CMK (cell line): ENCODE measurements at regions not wholly inside any gene's neighbourhood (a gene's known extent, or its start where the extent isn't known, plus 50 kb on each side); places are given as distances from the start of the nearest gene placed in this dataset.

Experiments
- DNase-seq: peaks from one replicate; pipeline ENCODE4 v3.0.0-alpha.2; 2010; ENCODE audit warnings: low read depth

DNA sequence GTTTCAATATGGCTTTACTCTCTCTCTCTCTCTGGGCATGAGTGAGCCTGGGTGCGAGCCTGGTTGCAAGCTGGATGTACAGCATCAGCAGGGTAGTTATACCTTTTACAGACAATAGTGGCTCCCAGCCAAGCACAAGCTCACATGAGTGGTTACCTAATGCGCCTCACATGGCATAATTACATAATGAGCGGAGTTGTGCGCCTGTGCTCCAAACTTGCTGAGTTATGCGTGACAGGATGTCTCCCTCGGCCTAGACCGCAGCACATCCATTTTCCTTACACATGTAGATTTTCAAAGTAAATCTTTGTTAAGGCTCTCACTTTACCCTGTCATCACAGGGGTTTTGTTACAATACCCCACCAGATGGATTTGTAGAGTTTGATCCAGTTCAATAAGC is 233.5 kb upstream of the WWC1 start:
- DNase-seq, result no peak

DNA sequence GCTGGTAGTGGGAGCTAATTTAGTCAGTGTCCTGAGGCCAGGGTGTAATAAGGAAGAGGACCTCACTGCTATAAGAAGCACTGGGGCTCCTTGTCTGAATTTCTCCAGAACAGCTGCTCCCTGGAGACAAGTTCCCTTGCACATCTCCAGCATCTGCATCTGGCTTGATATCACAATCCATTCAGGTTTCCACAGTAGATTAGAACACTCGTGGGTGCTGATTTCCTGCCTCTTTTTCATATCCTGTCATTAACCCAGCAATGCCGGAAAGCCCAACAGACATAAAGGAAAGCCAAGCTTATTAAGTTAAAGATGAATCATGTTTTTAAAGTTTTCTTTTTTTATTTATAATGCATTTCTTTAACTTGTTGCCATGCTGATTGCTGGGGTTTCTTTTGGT is 232.3 kb upstream of the WWC1 start:
- no peak for DNase-seq

- no peak for DNase-seq
Observed at GRCh38 chr5:168062239-168062638, 229.2 kb upstream of the WWC1 start.

DNA sequence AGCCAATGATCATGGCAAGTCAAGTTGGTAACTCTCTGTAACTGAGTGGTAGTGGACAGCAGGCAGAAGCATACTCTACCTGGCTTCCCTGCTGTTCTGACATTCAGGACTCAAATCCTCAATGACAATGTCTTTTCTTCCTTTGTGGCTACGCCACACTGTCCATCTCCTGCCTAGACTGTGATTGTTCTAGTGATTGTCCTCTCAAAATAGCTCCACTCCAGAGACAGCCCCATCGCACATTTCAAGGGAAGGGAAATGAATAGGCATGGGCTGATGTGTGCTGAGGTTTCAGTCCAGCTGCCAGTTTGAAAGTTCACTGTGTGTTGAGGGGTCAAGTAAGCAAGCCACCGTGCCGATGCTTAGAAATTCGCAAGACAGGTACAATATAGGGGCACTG is 227.0 kb upstream of the WWC1 start:
- no peak for DNase-seq

GRCh38 chr5:168064933-168065622 is 226.4 kb upstream of the WWC1 start:
- DNase-seq, result no peak

- no peak for DNase-seq
Observed at GRCh38 chr5:168066536-168067208, 224.8 kb upstream of the WWC1 start.

DNA sequence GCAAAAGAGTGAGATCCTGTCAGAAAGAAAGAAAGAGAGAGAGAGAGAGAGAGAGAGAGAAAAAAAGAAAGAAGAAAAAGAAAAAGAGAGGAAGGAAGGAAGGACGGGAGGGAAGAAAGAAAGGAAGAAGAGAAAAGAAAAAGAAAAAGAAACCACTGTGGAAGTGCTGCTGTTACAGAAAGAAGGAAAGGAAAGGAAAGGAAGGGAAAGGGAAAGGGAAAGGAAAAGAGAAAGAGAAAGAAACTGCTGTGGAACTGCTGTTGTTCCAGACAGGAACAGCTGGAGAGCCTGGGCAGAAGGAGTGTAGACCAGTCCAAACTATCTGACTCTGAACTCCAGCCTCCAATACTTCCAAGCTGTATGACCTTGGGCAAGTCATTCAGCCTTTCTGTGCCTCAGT is 220.7 kb upstream of the WWC1 start:
- DNase-seq, result no peak

DNA sequence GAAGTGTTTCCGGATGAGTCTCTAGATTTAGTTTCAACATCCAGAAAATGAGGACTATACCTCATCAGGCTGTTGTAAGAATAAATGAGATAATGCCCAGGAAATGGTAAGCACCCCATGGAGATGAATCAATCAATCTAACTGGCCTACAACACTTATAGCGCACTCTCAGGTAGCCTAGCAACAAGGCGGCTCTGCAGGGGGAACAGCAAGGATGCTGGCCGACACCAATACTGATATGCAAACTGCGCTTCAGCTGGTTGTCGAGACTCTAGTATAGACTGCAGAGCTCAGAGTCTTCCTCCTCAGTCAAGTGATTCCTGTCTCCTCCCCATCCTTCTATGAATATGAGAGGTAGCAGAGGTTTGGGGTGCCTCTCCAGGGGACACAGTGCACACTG is 218.8 kb upstream of the WWC1 start:
- no peak for DNase-seq

DNA sequence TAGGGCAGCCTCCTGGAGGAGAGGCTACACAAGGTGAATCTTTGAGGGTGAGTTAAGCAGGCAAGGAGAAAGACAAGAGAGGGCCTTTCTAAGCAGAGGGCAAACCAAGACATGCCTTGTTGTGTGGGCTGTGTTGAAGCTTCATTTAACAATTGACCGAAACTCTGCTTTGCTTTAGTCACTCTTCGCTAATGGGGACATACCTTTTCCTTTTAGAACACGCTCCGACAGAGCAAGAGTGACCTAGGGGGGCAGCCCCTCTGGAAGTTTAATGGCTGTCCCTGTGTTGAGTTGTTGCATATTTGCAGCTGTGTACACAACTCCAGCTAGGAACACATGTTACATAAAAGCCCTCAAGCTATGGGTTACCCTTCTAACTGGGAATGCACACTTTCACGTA is 218.1 kb upstream of the WWC1 start:
- DNase-seq, result no peak

- no peak for DNase-seq
Observed at GRCh38 chr5:168073991-168074800, 217.2 kb upstream of the WWC1 start.

GRCh38 chr5:168075387-168075786 is 216.1 kb upstream of the WWC1 start:
- no peak for DNase-seq

GRCh38 chr5:168076561-168076991 is 214.9 kb upstream of the WWC1 start:
- DNase-seq, result no peak

GRCh38 chr5:168085261-168086031 is 206.0 kb upstream of the WWC1 start:
- DNase-seq, result no peak

- no peak for DNase-seq
Observed at GRCh38 chr5:168086104-168086610, 205.3 kb upstream of the WWC1 start.

GRCh38 chr5:168086746-168087145 is 204.7 kb upstream of the WWC1 start:
- DNase-seq, result no peak

DNA sequence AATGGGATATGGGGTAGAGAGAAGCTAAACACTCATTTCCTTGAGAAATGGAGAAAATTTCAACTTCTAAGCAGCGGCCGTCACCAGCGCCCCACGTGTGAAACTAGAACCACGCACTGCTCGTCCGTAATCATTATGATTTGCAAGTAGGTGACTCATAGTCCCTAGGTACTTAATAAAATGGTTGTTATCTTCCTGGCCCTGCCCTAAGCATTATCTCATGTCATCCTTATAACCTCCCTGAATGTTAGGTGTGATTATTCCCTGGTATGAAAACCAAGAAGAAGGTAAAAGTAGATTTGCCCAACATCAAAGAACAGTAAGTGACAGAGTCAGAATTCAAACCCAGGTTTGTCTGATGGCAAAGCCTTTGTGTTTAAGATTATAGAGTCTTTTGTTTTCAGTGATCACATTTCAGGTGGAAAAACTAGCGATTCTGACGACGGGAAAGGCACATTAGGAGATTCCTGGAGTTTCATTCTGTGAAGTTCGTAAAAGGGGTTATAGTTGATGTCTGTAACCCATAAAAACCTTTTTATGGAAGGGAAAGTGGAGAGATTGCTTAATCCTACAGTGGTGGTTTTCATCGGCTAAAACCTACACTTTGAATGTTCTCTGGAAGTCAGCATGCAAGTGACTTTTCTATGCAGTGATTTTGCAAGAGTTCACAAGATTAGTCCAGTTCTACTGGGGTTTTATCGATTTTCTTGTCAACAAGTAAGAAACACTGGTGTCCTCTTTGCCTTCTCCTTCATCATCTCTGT is 202.9 kb upstream of the WWC1 start:
- no peak for DNase-seq

DNA sequence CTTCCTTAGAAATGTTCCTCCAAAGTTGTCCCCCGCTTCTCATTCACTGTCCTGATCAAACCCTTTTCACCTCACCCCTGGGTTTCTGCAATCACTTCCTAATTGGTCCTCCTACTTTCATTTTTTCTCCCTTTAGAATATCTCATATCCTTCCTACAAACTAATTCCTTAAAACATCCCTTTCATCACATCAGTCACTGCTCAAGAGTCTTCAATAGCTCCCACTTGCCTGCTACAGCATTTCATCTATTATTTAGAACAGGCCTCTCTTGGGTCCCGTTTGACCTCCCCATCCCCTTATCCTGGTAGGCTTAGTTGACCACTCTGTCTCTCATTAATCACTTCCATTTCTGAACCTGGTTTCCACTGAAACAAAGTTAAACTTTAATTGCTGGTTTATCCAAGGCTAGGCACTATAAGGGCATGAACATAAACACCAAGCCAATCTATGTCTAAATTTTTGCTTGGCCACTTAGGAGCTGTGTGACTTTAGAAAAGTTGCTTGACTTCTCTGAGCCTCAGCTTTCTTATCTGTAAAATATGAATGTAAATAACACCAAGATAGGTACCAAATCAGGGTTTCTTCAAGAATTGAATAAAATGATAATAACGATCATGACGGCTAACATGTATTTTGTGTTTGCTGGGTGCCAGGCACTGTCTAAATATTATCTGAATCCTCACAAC is 202.1 kb upstream of the WWC1 start:
- DNase-seq, result no peak

DNA sequence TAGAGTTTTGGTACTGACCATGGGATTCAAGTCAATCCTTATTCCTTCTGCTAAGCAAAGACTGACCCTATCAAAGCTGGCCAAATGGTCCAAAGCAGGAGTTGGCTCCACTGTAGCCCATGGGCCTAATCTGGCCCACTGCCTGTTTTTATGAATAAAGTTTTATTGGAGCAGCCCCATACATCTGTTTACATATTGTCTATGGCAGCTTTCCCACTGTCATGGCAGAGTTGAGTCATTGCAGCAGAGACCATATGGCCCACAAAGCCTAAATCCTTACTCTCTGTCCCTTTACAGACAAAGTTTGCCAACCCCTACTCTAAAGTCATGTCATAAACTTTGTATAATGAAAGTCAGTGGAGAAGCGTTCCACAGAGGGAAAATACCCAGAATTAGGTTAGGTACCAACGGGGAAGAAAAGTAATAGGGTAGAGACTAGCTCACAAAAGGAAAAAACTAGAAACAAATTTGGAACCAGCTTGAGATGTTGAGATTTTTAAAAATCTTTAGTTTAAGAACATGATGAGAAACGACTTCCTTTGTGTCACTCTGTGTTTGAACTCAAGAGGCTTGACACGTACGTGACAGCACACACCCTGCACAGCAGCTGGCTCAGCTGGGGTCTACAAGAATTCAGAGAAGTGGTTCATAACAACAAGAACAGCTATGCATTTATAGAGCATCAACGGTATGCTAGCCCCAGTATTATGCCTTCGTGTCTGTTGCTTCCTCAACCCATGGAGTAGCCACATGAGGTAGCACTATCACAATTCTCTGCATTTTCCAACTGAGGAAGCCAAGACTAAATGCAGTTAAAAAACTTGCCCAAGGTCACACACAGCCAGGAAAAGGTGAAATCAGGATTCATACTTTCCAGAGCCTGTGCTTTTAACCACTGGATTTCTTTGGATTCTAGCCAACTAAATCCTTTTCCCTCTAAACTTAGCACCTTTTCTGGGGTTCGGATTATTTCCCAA is 198.9 kb upstream of the WWC1 start:
- no peak for DNase-seq

DNA sequence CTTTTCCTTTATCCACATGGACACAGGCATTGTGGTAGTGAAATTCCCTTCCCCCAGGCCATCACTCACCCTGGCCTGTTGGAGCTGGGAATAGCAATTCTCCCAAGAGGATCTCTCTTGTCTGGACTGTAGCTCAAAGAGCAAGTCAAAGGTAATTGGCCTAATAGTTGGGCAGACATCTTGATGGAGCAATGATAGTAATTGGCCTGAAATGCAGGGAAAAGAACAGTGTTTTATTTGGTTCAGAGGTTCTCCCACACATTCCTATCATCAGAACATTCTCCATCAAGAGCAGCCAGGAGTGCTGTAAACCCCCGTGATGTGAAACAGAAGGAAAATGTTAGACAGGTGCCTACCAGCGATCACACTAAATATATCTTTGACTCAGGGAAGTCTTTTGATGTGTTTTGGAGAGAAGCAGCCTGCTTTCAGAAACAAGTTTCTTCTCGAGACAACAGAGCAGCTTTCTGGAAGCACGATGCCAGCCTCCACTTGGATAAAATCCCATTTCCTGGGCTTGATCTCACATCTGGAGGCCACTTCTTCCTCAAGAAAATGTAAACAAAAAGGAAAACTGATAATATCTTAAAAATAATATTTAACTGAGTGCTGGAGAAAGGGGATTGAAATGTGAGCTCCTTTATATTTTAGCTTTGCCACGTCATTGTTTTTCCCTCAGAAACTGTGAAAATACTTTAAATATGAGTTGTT is 198.1 kb upstream of the WWC1 start:
- DNase-seq, result no peak
